H1 (cell line): ENCODE measurements at regions not wholly inside any gene's neighbourhood (a gene's known extent, or its start where the extent isn't known, plus 50 kb on each side); places are given as distances from the start of the nearest gene placed in this dataset.
"Not testable (repeated sequence)": the region's sequence is repeated elsewhere in the genome, so short reads cannot be mapped to it uniquely, and the experiment has no call there.

ENCODE experiments used
- CTCF ChIA-PET: fragments of 300-600 bp; sonication (Branson Sonifier 250); formaldehyde crosslinking; loops from one replicate; lab custom pipeline; 2021; ENCODE audit not compliant: partially characterized antibody; lab: Charles Lee
- POLR2A ChIA-PET: fragments of 300-600 bp; sonication (Branson Sonifier 250); formaldehyde crosslinking; loops from one replicate; lab custom pipeline; 2021; ENCODE audit warnings: inconsistent platforms; ENCODE audit not compliant: partially characterized antibody; lab: Charles Lee
- DNase-seq, 2 experiments: peaks; one replicate each; pipeline versions ENCODE4 v3.0.0 to v3.0.0-alpha.2; 2010 to 2022; ENCODE audit warnings: low spot score in 2 of 2, low read depth in 1 of 2, mixed read lengths in 1 of 2
- FAIRE-seq: peaks from 2 replicates; lab custom pipeline; 2011; peaks lifted over from hg19 to GRCh38; lab: Jason Lieb, UNC
- H2AFZ ChIP-seq: 2 replicates; pipeline ENCODE4 v1.8.1; 2012; ENCODE audit warnings: low read length, inconsistent platforms
- H2AK5ac ChIP-seq: 2 replicates; pipeline ENCODE4 v1.6.1; 2013; ENCODE audit warnings: low read depth, low read length
- H2BK120ac ChIP-seq: replicated peaks from 2 replicates; pipeline ENCODE3; 2013; ENCODE audit warnings: low read depth, low read length, inconsistent platforms
- H2BK12ac ChIP-seq: 2 replicates; pipeline ENCODE4 v1.6.1; 2013; ENCODE audit warnings: low read depth, low read length
- H2BK15ac ChIP-seq: 2 replicates; pipeline ENCODE4 v1.6.1; 2013; ENCODE audit warnings: low read length
- H2BK20ac ChIP-seq: 2 replicates; pipeline ENCODE4 v1.6.1; 2013; ENCODE audit warnings: low read length
- H2BK5ac ChIP-seq: 2 replicates; pipeline ENCODE4 v1.6.1; 2013; ENCODE audit warnings: low read depth, low read length
- H3K14ac ChIP-seq: 2 replicates; pipeline ENCODE4 v1.6.1; 2013; ENCODE audit warnings: inconsistent platforms; ENCODE audit not compliant: insufficient read length
- H3K18ac ChIP-seq: 2 replicates; pipeline ENCODE4 v1.6.1; 2013; ENCODE audit warnings: low read length; ENCODE audit errors: extremely low read depth
- H3K23ac ChIP-seq: 2 replicates; pipeline ENCODE4 v1.6.1; 2013; ENCODE audit warnings: inconsistent platforms; ENCODE audit not compliant: insufficient read length
- H3K23me2 ChIP-seq: 2 replicates; pipeline ENCODE4 v1.6.1; 2013; ENCODE audit warnings: low read depth, low read length
- H3K27ac ChIP-seq: 2 replicates; pipeline ENCODE4 v1.6.1; 2011; ENCODE audit warnings: low read depth, low read length, inconsistent platforms
- H3K27me3 ChIP-seq, 4 experiments: replicated peaks in 1 of 4; 1 replicate in 1 of 4; 2 replicates in 3 of 4; pipeline versions ENCODE4 v1.6.1 to v1.8.1; 2011 to 2013; ENCODE audit warnings: low read length in 3 of 4, mild to moderate bottlenecking in 3 of 4, inconsistent platforms in 2 of 4, mixed read lengths in 2 of 4, moderate library complexity in 1 of 4; ENCODE audit not compliant: control insufficient read depth in 3 of 4, insufficient read depth in 3 of 4; ENCODE audit errors: extremely low read depth in 1 of 4
- H3K36me3 ChIP-seq, 4 experiments: 2 replicates each; pipeline versions ENCODE4 v1.6.1 to v1.8.1; 2011 to 2013; ENCODE audit warnings: mild to moderate bottlenecking in 4 of 4, low read length in 3 of 4, moderate library complexity in 2 of 4, control low read depth in 1 of 4, inconsistent platforms in 1 of 4; ENCODE audit not compliant: insufficient read depth in 4 of 4, control insufficient read depth in 2 of 4
- H3K4ac ChIP-seq: replicated peaks from 2 replicates; pipeline ENCODE3; 2013; ENCODE audit warnings: low read length, low read depth, mixed read lengths, inconsistent platforms; ENCODE audit not compliant: insufficient read length
- H3K4me1 ChIP-seq, 4 experiments: replicated peaks in 1 of 4; 1 replicate in 1 of 4; 2 replicates in 3 of 4; pipeline versions ENCODE4 v1.6.1 to v1.8.1; 2011 to 2013; ENCODE audit warnings: low read length in 3 of 4, inconsistent platforms in 2 of 4, mixed read lengths in 1 of 4; ENCODE audit not compliant: insufficient read depth in 4 of 4, control insufficient read depth in 3 of 4
- H3K4me2 ChIP-seq, 2 experiments: 2 replicates each; pipeline versions ENCODE4 v1.6.1 to v1.8.1; 2011 to 2013; ENCODE audit warnings: low read depth in 2 of 2, low read length in 2 of 2, control low read depth in 1 of 2, inconsistent platforms in 1 of 2, mild to moderate bottlenecking in 1 of 2; ENCODE audit not compliant: insufficient read depth in 1 of 2
- H3K4me3 ChIP-seq, 4 experiments: fragments of 200-600, 300-600 bp in 1 of 4; sonication (generic), shearing (Covaris generic), sonication (Bioruptor Twin) in 1 of 4; 2 replicates each; pipeline versions ENCODE4 v1.5.1 to v1.8.1; 2011 to 2016; ENCODE audit warnings: low read length in 4 of 4, low read depth in 3 of 4, control low read depth in 2 of 4, inconsistent platforms in 2 of 4, mild to moderate bottlenecking in 2 of 4, mixed read lengths in 1 of 4, moderate library complexity in 1 of 4; ENCODE audit not compliant: insufficient read depth in 2 of 4; ENCODE audit errors: extremely low read depth in 1 of 4
- H3K56ac ChIP-seq: replicated peaks from 2 replicates; pipeline ENCODE3; 2013; ENCODE audit warnings: low read depth, mild to moderate bottlenecking, mixed read lengths, low read length, inconsistent platforms; ENCODE audit not compliant: insufficient read length
- H3K79me1 ChIP-seq: 2 replicates; pipeline ENCODE4 v1.6.1; 2013; ENCODE audit warnings: low read depth, low read length, control low read depth
- H3K79me2 ChIP-seq, 2 experiments: 2 replicates each; pipeline versions ENCODE4 v1.6.1 to v1.8.1; 2012 to 2013; ENCODE audit warnings: low read length in 2 of 2, mild to moderate bottlenecking in 2 of 2, inconsistent platforms in 1 of 2; ENCODE audit not compliant: insufficient read depth in 2 of 2, control insufficient read depth in 1 of 2
- H3K9ac ChIP-seq, 4 experiments: replicated peaks in 1 of 4; 1 replicate in 1 of 4; 2 replicates in 3 of 4; pipeline versions ENCODE4 v1.6.1 to v1.8.1; 2011 to 2013; ENCODE audit warnings: low read depth in 3 of 4, low read length in 3 of 4, control low read depth in 2 of 4, mild to moderate bottlenecking in 2 of 4, moderate library complexity in 2 of 4, inconsistent platforms in 1 of 4; ENCODE audit errors: extremely low read depth in 1 of 4
- H3K9me3 ChIP-seq, 2 experiments: 2 replicates each; pipeline versions ENCODE4 v1.6.1 to v1.8.1; 2012 to 2013; ENCODE audit warnings: mild to moderate bottlenecking in 2 of 2, moderate library complexity in 2 of 2, control low read depth in 1 of 2, inconsistent platforms in 1 of 2, low read depth in 1 of 2, low read length in 1 of 2, mixed read lengths in 1 of 2; ENCODE audit not compliant: insufficient read depth in 2 of 2
- H4K20me1 ChIP-seq, 2 experiments: replicated peaks in 1 of 2; 2 replicates each; pipeline versions ENCODE3 to v1.8.1; 2011 to 2013; ENCODE audit warnings: inconsistent platforms in 2 of 2, low read length in 2 of 2, mild to moderate bottlenecking in 1 of 2; ENCODE audit not compliant: insufficient read depth in 2 of 2, control insufficient read depth in 1 of 2
- H4K5ac ChIP-seq: 2 replicates; pipeline ENCODE4 v1.6.1; 2013; ENCODE audit warnings: low read length, low read depth, mixed read lengths, inconsistent platforms; ENCODE audit not compliant: insufficient read length
- H4K8ac ChIP-seq: 2 replicates; pipeline ENCODE4 v1.8.0; 2013; ENCODE audit warnings: mild to moderate bottlenecking, moderate library complexity, low read length, inconsistent platforms; ENCODE audit not compliant: insufficient read depth; ENCODE audit errors: extremely low read depth
- H4K91ac ChIP-seq: replicated peaks from 2 replicates; pipeline ENCODE3; 2013; ENCODE audit warnings: low read length, mixed read lengths, inconsistent platforms; ENCODE audit not compliant: insufficient read length
- WGBS, 2 experiments: shearing (Covaris generic) in 1 of 2; methylation state at CpG; one replicate each; pipeline versions ENCODE4 v1.1.6 to v1.1.7; 2013 to 2015; ENCODE audit warnings: low lambda C conversion rate in 2 of 2, mixed read lengths in 2 of 2, inconsistent platforms in 1 of 2, low coverage in 1 of 2, missing lambda C conversion rate in 1 of 2; ENCODE audit not compliant: insufficient replicate concordance in 2 of 2, insufficient coverage in 1 of 2, insufficient read length in 1 of 2; ENCODE audit errors: extremely low coverage in 1 of 2, missing lambda C conversion rate in 1 of 2; 5-methylcytosine and 5-hydroxymethylcytosine counted together

- H3K23ac ChIP-seq, H3K14ac ChIP-seq, H2AK5ac ChIP-seq, H2AFZ ChIP-seq, H4K8ac ChIP-seq, H2BK120ac ChIP-seq, H3K23me2 ChIP-seq, H3K79me1 ChIP-seq, H3K27ac ChIP-seq, FAIRE-seq, H3K4ac ChIP-seq, H2BK15ac ChIP-seq, H4K91ac ChIP-seq, H3K36me3 ChIP-seq, H4K20me1 ChIP-seq, H2BK20ac ChIP-seq, H3K9ac ChIP-seq, H3K9me3 ChIP-seq, H3K56ac ChIP-seq, H3K4me1 ChIP-seq, H4K5ac ChIP-seq, H3K18ac ChIP-seq, H3K4me3 ChIP-seq, H3K4me2 ChIP-seq, H2BK5ac ChIP-seq, H2BK12ac ChIP-seq, POLR2A ChIA-PET, H3K79me2 ChIP-seq, H3K27me3 ChIP-seq: not testable (repeated sequence)
- 81% methylated on average over 5 of the region's 6 CpGs; no CpG with 5 or more reads in 1 of the 2 experiments for WGBS, 2 experiments
- peak in 1 of 2 experiments; percentile 29 for DNase-seq
- CTCF ChIA-PET: interaction anchor here (1.0 to 1.9 kb wide), 3 partner anchors 38 to 415 kb away, joined by 3 to 5 read pairs (median 3); no protein-coding TSS in a partner anchor
These were observed 519.2 kb downstream of the PTPRU start for GRCh38 chr1:29755412-29756015.
